SH-SY5Y (cell line): ENCODE measurements at regions not wholly inside any gene's neighbourhood (a gene's known extent, or its start where the extent isn't known, plus 50 kb on each side); places are given as distances from the start of the nearest gene placed in this dataset.

ENCODE experiments used
- GATA2 ChIP-seq: IDR thresholded peaks from 2 replicates; pipeline ENCODE4 v1.6.1; 2011; ENCODE audit warnings: mild to moderate bottlenecking, low read depth, low read length
- GATA3 ChIP-seq: IDR thresholded peaks from 2 replicates; pipeline ENCODE4 v1.6.1; 2011; ENCODE audit warnings: low read depth, mild to moderate bottlenecking, low read length, moderate library complexity

GRCh38 chr11:116179401-116179800, 593.4 kb downstream of the BUD13 start:
- TF ChIP-seq GATA3, result no peak
- TF ChIP-seq GATA2, result no peak

GRCh38 chr11:116177521-116178210, 595.1 kb downstream of the BUD13 start:
- TF ChIP-seq GATA3 (no peak), GATA2 (no peak)

GRCh38 chr11:116176484-116177005, 596.2 kb downstream of the BUD13 start:
- TF ChIP-seq GATA3 (no peak), GATA2 (no peak)

- no peak for TF ChIP-seq GATA2
- no peak for TF ChIP-seq GATA3
These were observed 597.1 kb downstream of the BUD13 start for GRCh38 chr11:116175707-116176106.

DNA sequence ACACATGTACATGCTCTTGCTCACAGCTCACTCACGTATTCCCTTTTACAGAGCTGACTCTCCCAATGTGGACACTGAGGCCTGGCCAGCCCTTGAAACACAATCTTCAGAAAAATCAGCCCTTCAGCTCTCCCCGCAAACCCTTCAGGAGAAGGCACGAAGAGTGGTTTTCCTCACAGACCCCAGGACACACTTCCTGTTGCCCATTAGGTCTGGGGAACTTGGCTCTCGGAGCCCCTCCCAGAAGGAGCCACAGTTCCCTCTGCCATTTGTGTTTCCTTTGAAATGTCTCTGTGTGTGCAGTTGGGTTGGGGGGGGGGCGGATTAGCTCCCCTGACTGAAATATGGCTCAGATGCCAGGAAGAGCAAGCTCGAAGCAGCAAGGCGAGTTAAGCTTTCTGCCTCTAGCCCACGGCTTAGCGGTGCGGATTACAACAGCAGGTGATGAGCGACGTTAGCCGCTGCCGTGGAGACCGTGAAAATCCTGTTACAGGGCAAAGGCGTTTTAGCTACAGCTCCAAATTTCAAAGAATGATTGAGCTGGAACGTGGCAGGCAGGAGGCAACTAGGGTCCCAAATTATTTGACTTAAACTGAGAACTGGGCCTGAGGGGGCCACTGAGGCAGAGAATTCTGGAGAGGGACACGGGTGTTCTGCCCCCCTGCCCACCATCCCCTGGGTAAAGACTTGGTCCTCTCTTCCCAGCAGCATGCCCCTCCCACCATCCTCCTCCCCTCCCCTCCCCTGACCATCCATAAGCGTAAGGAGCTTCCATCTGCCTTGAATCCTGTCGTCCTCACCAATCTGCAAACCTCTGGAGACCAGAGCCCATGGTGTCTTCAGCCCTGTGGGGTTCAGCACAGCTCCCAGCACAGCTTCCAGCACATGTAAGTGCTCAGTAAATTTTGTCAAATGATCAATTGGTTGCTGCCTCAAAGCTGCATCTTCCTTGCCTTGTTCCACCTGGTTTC, 598.6 kb downstream of the BUD13 start:
- TF ChIP-seq GATA3, result no peak
- no peak for TF ChIP-seq GATA2

DNA sequence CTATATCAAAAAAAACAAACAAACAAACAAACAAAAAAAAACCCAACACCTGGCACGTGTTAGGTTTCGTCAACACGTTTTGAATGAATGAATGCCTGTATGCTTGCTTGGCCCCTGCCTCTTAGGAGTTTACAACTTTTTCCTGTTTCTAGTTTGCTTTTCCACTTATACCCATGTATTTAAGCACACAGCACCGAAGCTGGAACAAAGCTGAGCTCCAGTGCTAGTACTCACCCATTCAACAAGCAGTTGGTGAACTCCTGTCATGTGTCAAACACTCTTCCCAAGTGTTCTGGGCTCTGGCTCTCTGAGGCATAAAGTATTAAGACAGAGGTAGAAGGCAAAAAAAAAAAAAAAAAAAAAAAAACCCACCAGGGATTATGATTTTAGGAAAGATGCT, 599.3 kb downstream of the BUD13 start:
- no peak for TF ChIP-seq GATA3
- TF ChIP-seq GATA2, result no peak

- TF ChIP-seq GATA3, result no peak
- TF ChIP-seq GATA2, result no peak
These were observed 599.9 kb downstream of the BUD13 start for GRCh38 chr11:116172851-116173250.

GRCh38 chr11:116172156-116172555, 600.6 kb downstream of the BUD13 start:
- TF ChIP-seq GATA3 (no peak), GATA2 (no peak)

- TF ChIP-seq GATA2, result no peak
- no peak for TF ChIP-seq GATA3
These were observed 601.3 kb downstream of the BUD13 start for GRCh38 chr11:116171271-116172140.

GRCh38 chr11:116170526-116171120, 602.2 kb downstream of the BUD13 start:
- TF ChIP-seq GATA3 (no peak), GATA2 (no peak)

DNA sequence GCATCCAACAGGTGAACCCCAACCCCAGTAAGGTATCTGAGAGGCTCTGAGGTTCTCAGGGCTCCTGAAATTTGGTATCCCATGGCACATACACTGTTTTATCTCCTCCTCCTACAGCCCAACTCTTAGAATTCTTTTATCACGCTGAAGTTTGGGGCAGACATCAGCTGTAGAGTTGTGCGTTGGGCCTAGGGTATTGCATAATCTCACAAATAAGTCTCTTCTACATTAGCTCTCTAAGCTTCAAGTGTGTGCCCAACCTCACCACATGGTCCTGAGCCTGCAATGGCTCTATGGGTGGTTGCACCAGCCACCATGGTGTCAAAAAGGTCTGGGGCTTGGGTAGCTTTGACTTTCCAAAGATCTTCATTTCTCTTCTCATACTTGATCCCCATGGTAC, 603.0 kb downstream of the BUD13 start:
- TF ChIP-seq GATA3, result no peak
- TF ChIP-seq GATA2, result no peak

- TF ChIP-seq GATA3, result no peak
- TF ChIP-seq GATA2, result no peak
These were observed 604.4 kb downstream of the BUD13 start for GRCh38 chr11:116168459-116168787.

DNA sequence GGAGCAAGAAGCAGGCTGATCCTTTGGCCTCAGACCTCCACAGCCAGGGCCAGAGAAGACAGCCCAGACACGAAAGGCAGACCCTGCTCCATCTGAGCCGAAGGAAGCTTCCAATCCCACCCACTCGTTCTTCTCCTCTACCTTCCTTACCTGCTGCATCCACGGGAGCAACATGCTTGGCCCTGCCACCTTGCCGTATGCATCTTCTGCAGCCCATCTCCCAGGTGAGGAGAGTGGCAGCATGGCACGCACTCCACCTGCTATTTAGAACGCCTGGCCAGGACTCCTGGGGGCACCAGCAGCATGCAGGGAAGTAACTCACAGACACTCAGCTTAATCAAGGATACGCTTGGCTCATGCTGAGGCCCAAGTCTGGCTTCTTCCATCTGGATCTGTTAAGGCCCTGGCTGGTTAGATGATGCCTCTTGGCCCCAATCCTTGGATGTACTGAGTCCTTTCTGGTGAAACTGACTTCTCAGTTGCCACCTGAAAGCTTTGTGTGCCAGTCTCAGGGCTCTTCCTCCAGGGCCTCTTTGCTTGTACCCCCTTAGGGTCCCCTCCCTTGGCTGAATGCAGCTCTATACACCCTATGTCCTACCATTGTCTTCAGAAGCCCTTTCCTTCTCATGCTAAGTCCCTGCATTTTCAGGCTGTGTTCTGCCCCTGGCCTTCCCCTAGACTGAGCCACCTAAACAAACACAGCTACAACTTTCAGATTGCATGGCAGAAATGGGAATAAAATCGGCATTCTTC, 604.9 kb downstream of the BUD13 start:
- no peak for TF ChIP-seq GATA3
- TF ChIP-seq GATA2, result no peak
